GM21360 (cell line): ENCODE measurements at regions not wholly inside any gene's neighbourhood (a gene's known extent, or its start where the extent isn't known, plus 50 kb on each side); places are given as distances from the start of the nearest gene placed in this dataset.

Experiments
- ATAC-seq: cut with Tn5 transposase; IDR thresholded peaks from one replicate; pipeline ENCODE4 v1.9.1; 2021; ENCODE audit warnings: mild to moderate bottlenecking, moderate library complexity; ENCODE audit not compliant: unreplicated experiment

GRCh38 chr1:9179463-9180110 lies 50.7 kb upstream of the GPR157 start:
- ATAC-seq: no peak

DNA sequence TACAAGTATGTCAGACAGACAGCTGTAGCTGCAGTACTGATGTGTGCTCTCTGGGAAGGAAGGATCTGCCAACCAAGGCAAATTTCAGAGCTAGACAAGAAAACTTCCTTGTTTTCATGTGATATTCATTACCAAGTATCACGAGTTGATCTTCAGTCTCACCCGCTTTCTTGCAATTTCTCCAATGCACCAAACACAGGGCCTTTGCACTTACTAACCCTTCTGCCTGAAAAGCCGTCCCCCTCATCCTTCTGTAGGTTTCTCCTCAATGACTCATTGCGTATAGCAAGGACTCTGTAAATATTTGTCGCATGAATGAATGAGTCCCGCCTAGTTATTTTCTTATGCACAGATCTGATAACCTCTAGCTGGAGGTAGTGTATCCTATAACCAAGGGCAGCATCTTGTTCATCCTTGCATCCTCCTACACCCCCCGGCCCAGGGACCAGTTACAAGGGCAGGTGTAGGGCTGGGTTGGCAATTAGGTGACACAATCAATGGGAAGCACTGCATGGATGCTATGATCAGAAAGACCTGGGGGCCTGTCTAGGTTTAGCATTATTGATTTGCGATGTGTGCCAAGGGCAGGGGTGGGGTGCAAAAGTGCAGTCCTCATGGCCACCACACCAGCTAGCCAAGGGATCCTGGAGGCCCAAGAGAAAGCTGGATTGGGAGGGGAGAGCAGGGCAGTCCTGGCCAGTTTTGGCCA lies 51.4 kb upstream of the GPR157 start:
- no peak for ATAC-seq

GRCh38 chr1:9181176-9181906 lies 52.4 kb upstream of the GPR157 start:
- no peak for ATAC-seq

DNA sequence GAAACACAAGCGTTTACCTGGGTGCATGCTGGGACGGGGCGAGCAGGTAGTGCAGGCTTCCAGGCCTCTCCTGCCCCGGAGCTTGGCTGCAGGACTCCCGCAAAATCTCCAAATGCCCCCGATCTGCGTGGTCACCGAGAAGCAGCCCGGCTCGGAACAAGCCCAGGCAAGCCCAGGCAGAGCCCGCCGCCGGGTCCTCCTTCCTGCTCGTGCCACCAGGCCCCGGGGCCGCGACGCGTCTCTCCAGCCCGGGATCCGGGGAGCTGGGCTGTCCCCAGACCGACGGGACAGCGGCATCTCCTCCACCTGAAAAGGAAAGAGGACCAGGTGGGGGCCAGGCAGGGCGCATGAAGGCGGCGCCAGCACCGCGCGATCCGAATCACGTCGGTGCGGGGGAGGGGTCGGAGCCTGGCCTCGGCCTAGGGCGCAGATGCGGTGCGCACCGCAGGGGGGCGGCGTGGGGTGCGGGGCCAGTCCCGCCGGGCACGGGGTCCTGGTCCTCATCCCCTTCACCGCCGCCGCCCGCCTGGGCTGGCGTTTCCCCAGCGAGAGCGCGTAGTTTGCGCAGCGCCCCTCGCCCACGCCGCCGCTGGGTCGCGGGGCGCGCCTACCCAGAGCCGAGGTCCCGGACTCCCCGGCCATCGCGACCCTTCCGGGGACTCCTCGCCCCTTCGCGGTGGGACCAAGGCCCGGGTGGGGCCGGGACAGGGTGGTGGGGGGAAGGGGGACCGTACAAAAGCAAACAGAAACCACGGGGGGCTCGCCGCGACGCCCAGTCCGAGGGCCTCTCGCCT lies 52.4 kb upstream of the H6PD start:
- peak; percentile 45 for ATAC-seq

GRCh38 chr1:9182784-9183257 lies 51.8 kb upstream of the H6PD start:
- ATAC-seq: no peak

GRCh38 chr1:9183441-9183840 lies 51.1 kb upstream of the H6PD start:
- ATAC-seq: no peak

DNA sequence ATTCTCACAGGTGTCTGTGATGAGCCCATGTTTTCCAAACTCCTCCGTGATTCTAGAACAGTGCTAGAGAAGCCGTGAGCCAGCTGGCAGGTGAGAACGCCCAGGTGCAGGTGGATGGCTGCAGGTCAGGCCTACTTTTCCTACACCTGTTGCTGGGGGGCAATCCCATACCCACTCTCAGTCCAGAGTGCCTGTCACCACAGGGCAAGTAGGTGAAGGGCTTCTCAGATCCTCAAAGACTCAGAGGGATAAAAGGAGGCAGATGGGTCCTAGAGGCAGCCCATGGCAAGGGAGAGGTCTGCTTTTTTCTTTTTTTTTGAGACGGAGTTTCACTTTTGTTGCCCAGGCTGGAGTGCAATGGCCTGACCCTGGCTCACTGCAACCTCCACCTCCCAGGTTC lies 50.7 kb upstream of the H6PD start:
- no peak for ATAC-seq

DNA sequence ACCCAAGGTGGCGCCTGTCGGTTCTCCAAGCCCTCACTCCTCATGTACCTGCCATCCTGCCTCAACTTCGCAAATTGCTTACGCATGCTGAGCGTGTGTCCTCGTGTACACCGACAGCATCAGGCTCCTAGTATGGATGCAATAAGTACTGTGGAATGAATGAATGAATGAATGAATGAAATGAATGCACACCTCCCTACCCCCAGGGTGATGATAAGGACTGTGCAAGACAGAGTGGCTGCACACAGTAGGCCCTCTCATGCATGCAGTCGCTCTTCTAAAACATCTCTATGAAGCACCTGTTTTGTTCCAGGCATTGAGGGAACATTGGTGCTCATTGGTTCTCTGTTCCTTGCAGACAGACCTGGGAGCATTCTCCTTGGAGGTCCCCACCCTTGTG lies 49.8 kb upstream of the H6PD start:
- ATAC-seq: no peak
